ENCODE measurements at regions not wholly inside any gene's neighbourhood (a gene's known extent, or its start where the extent isn't known, plus 50 kb on each side); places are given as distances from the start of the nearest gene placed in this dataset.

GRCh38 chr15:69852482-69852881, 245.2 kb downstream of the TLE3 start:
- TF ChIP-seq CTCF (IDR thresholded peaks at IDR 0.05; ENCODE audit: insufficient read depth, low read depth, low read length, missing control alignments), result no peak
- no peak for DNase-seq (ENCODE audit: low read depth)
- no peak overlapping the region for H3K4me3 ChIP-seq (ENCODE audit: low read depth, low read length)

DNA sequence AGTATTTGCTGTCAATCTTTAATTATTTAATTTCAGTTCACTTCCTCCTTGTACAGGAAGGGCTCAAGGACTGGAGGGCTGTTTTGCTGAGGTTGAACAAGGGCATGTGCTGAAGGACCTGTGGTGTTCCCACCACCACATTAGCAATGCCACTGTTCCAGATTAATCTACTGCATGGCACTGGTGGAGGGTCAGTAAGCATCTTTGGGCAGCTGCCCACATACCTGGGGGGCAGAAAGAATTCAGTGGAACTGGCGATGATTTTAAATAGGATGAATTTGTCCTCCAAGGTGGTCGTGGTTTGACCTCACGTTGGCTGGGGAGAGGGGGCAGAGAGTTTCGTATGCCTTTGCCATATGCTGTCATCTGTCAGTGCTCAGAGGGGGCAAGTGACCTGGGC, 244.8 kb downstream of the TLE3 start:
- DNase-seq (ENCODE audit: low read depth), result no peak
- H3K4me3 ChIP-seq (ENCODE audit: low read depth, low read length), result no peak overlapping the region
- TF ChIP-seq CTCF (IDR thresholded peaks at IDR 0.05; ENCODE audit: insufficient read depth, low read depth, low read length, missing control alignments), result no peak

DNA sequence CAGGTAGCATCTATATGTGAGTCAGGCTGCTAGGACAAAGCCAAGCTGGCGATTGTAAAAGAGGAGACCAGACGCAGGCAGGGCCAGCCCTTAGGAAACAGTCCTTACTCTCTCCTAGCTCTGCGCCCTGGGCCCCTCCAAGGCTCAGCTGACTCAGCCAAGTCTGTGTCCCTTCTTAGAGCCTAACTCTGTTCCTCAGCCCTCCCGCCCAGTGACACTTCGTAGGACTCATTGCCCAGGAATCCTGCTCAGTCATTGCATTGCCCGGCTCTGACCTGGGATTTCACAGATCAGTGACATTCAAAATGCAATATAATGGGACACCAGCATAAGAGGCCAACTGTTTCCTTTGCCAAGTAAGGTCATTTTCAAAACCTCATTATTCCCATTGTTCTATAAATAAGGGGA, 244.2 kb downstream of the TLE3 start:
- H3K4me3 ChIP-seq (ENCODE audit: low read depth, low read length), result no peak overlapping the region
- TF ChIP-seq CTCF (IDR thresholded peaks at IDR 0.05; ENCODE audit: insufficient read depth, low read depth, low read length, missing control alignments), result no peak
- no peak for DNase-seq (ENCODE audit: low read depth)

- no peak for TF ChIP-seq CTCF (IDR thresholded peaks at IDR 0.05; ENCODE audit: insufficient read depth, low read depth, low read length, missing control alignments)
- H3K4me3 ChIP-seq (ENCODE audit: low read depth, low read length), result no peak overlapping the region
- DNase-seq (ENCODE audit: low read depth), result no peak
These were observed 243.7 kb downstream of the TLE3 start for GRCh38 chr15:69854001-69854400.

GRCh38 chr15:69854521-69855181, 243.1 kb downstream of the TLE3 start:
- H3K4me3 ChIP-seq (ENCODE audit: low read depth, low read length), result no peak overlapping the region
- no peak for TF ChIP-seq CTCF (IDR thresholded peaks at IDR 0.05; ENCODE audit: insufficient read depth, low read depth, low read length, missing control alignments)
- DNase-seq (ENCODE audit: low read depth), result no peak

DNA sequence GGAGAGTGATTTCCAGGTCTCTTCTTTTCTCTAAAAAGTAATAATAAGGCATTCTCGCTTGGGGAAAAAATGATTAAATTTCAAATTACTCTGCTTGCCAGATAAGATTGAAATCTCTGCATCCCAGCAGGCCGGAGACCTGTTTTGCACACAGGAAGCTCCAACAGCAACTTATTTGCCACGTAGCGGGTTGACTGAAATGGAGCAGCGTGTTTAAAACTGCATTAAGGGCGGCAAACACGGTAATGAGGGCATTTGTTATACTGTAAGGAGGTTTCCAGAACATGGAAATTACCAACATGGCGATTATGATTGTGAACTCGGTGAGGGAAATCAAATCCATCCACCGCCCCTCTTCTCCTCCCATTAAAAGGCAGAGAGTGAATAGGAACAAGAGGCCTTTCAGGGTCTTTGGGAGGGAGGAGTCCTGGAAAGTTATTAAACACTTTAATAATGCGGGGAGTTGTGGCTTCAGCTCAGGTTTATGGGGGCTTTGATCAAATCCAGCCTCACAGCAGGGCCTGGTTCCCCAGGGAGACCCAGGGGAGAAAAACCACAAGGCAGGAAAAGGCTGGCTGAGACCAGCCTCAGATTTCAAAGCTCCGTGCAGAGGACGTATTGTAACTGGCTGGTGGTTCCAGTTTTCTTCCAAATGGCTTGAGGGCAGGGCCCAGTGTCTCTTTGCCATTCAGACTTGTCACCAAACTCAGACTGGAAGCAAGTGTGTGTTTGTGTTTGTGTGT, 242.3 kb downstream of the TLE3 start:
- no peak for DNase-seq (ENCODE audit: low read depth)
- no peak for TF ChIP-seq CTCF (IDR thresholded peaks at IDR 0.05; ENCODE audit: insufficient read depth, low read depth, low read length, missing control alignments)
- no peak overlapping the region for H3K4me3 ChIP-seq (ENCODE audit: low read depth, low read length)

All from GM12865 (cell line).